IMR-90 (cell line): ENCODE measurements at regions not wholly inside any gene's neighbourhood (a gene's known extent, or its start where the extent isn't known, plus 50 kb on each side); places are given as distances from the start of the nearest gene placed in this dataset.
"Not testable (repeated sequence)": the region's sequence is repeated elsewhere in the genome, so short reads cannot be mapped to it uniquely, and the experiment has no call there.

Experiments
- ATAC-seq: fragments of 200-7000 bp; cut with Tn5 transposase; 2 replicates; pipeline ENCODE4 v1.9.1; 2020; ENCODE audit warnings: low read depth, mild to moderate bottlenecking, moderate library complexity
- BruUV-seq: library from RNA; stranded (reverse); fragments of 400-500 nt; replicated peaks from 2 replicates; lab custom pipeline; 2021; lab: Mats Ljungman, UMichigan
- CTCF ChIA-PET: fragments of 300-600 bp; formaldehyde crosslinking; extraction: SDS; loops from one replicate; lab custom pipeline; 2021; ENCODE audit warnings: antibody characterized with exemption; lab: Yijun Ruan, JAX
- POLR2A ChIA-PET: fragments of 300-600 bp; sonication (Branson Sonifier 250); formaldehyde crosslinking; loops from one replicate; lab custom pipeline; 2022; ENCODE audit warnings: antibody characterized with exemption; ENCODE audit not compliant: unreplicated experiment; lab: Charles Lee
- DNase-seq: peaks from one replicate; pipeline ENCODE4 v3.0.0; 2013
- H2AFZ ChIP-seq: replicated peaks from 2 replicates; pipeline ENCODE3; 2013; ENCODE audit warnings: low read length, mild to moderate bottlenecking; ENCODE audit not compliant: poor library complexity
- H2AK5ac ChIP-seq: 2 replicates; pipeline ENCODE4 v1.6.1; 2013; ENCODE audit warnings: low read depth, low read length, inconsistent platforms
- H2AK9ac ChIP-seq: replicated peaks from 2 replicates; pipeline ENCODE3; 2013; ENCODE audit warnings: mild to moderate bottlenecking, low read depth, low read length, moderate library complexity; ENCODE audit not compliant: poor library complexity
- H2BK120ac ChIP-seq: 2 replicates; pipeline ENCODE4 v1.6.1; 2013; ENCODE audit warnings: low read depth, low read length, inconsistent platforms
- H2BK15ac ChIP-seq: 3 replicates; pipeline ENCODE4 v1.6.1; 2013; ENCODE audit warnings: low read depth, low read length, inconsistent platforms
- H2BK20ac ChIP-seq: 2 replicates; pipeline ENCODE4 v1.6.1; 2013; ENCODE audit warnings: low read depth, mild to moderate bottlenecking, inconsistent platforms, low read length, moderate library complexity
- H2BK5ac ChIP-seq: 2 replicates; pipeline ENCODE4 v1.6.1; 2013; ENCODE audit warnings: mild to moderate bottlenecking, low read depth, low read length, inconsistent platforms; ENCODE audit not compliant: poor library complexity, severe bottlenecking
- H3K14ac ChIP-seq: replicated peaks from 2 replicates; pipeline ENCODE4 v1.6.1; 2013; ENCODE audit warnings: low read depth, low read length, inconsistent platforms
- H3K18ac ChIP-seq: 2 replicates; pipeline ENCODE4 v1.6.1; 2013; ENCODE audit warnings: low read depth, low read length, control low read depth
- H3K23ac ChIP-seq: 2 replicates; pipeline ENCODE4 v1.6.1; 2013; ENCODE audit warnings: low read depth, low read length, inconsistent platforms
- H3K27ac ChIP-seq: 2 replicates; pipeline ENCODE4 v1.5.1; 2013; ENCODE audit warnings: mild to moderate bottlenecking, control low read depth, low read length; ENCODE audit not compliant: insufficient read depth
- H3K27me3 ChIP-seq: 2 replicates; pipeline ENCODE4 v1.6.1; 2013; ENCODE audit warnings: low read length; ENCODE audit not compliant: control insufficient read depth, insufficient read depth
- H3K36me3 ChIP-seq: 2 replicates; pipeline ENCODE4 v1.6.1; 2013; ENCODE audit warnings: low read length, mixed read lengths; ENCODE audit not compliant: control insufficient read depth, insufficient read depth
- H3K4ac ChIP-seq: 2 replicates; pipeline ENCODE4 v1.6.1; 2013; ENCODE audit warnings: low read depth, low read length, inconsistent platforms
- H3K4me1 ChIP-seq: 2 replicates; pipeline ENCODE4 v1.6.1; 2013; ENCODE audit warnings: low read length, mixed read lengths; ENCODE audit not compliant: control insufficient read depth, insufficient read depth
- H3K4me2 ChIP-seq: 2 replicates; pipeline ENCODE4 v1.6.1; 2013; ENCODE audit warnings: low read depth, mild to moderate bottlenecking, control low read depth, low read length, moderate library complexity
- H3K4me3 ChIP-seq: 2 replicates; pipeline ENCODE4 v1.5.1; 2013; ENCODE audit warnings: low read depth, mild to moderate bottlenecking, control low read depth, low read length, moderate library complexity; ENCODE audit not compliant: insufficient read depth
- H3K56ac ChIP-seq: 2 replicates; pipeline ENCODE4 v1.6.1; 2013; ENCODE audit warnings: low read length, inconsistent platforms; ENCODE audit not compliant: insufficient read depth; ENCODE audit errors: extremely low read depth
- H3K79me1 ChIP-seq, 2 experiments: 2 replicates each; pipeline ENCODE4 v1.6.1; 2013; ENCODE audit warnings: low read length in 2 of 2, inconsistent platforms in 1 of 2, low read depth in 1 of 2
- H3K9ac ChIP-seq: 2 replicates; pipeline ENCODE4 v1.6.1; 2013; ENCODE audit warnings: low read depth, low read length, control low read depth
- H3K9me1 ChIP-seq: 2 replicates; pipeline ENCODE4 v1.6.1; 2013; ENCODE audit warnings: low read length, inconsistent platforms; ENCODE audit not compliant: insufficient read depth
- H3K9me3 ChIP-seq: 2 replicates; pipeline ENCODE4 v1.6.1; 2013; ENCODE audit warnings: low read length; ENCODE audit not compliant: control insufficient read depth, insufficient read depth
- H4K20me1 ChIP-seq: 2 replicates; pipeline ENCODE4 v1.6.1; 2013; ENCODE audit warnings: low read length, inconsistent platforms; ENCODE audit not compliant: insufficient read depth
- H4K5ac ChIP-seq: 2 replicates; pipeline ENCODE4 v1.6.1; 2013; ENCODE audit warnings: mild to moderate bottlenecking, low read depth, low read length, control low read depth
- H4K8ac ChIP-seq, 2 experiments: 2 replicates each; pipeline ENCODE4 v1.6.1; 2013; ENCODE audit warnings: low read depth in 2 of 2, low read length in 2 of 2, control low read depth in 1 of 2, inconsistent platforms in 1 of 2
- H4K91ac ChIP-seq: 2 replicates; pipeline ENCODE4 v1.6.1; 2013; ENCODE audit warnings: low read depth, low read length, inconsistent platforms; ENCODE audit not compliant: insufficient read depth
- WGBS, 2 experiments: methylation state at CpG; one replicate each; pipeline versions ENCODE4 v1.1.5 to v1.1.7; 2013; ENCODE audit warnings: missing lambda C conversion rate in 2 of 2; ENCODE audit not compliant: insufficient read length in 1 of 2; ENCODE audit errors: extremely low coverage in 2 of 2; 5-methylcytosine and 5-hydroxymethylcytosine counted together
- dilution Hi-C: fragments of 300-500 bp; cut with HindIII; formaldehyde crosslinking; loops from one replicate; pipeline ENCODE4 v1.14.3; 2018; ENCODE audit warnings: low sequenced_read_pairs; ENCODE audit not compliant: unreplicated experiment
- in situ Hi-C: fragments of 300-500 bp; cut with MboI; formaldehyde crosslinking; loops from 3 replicates; pipeline ENCODE4 v1.14.3; 2019; ENCODE audit warnings: low sequenced_read_pairs, inconsistent platforms, mixed read lengths
- intact Hi-C: fragments of 100-400 bp; cut with micrococcal nuclease; formaldehyde crosslinking; loops from 2 replicates; pipeline ENCODE4 v1.10.0; 2022

DNA sequence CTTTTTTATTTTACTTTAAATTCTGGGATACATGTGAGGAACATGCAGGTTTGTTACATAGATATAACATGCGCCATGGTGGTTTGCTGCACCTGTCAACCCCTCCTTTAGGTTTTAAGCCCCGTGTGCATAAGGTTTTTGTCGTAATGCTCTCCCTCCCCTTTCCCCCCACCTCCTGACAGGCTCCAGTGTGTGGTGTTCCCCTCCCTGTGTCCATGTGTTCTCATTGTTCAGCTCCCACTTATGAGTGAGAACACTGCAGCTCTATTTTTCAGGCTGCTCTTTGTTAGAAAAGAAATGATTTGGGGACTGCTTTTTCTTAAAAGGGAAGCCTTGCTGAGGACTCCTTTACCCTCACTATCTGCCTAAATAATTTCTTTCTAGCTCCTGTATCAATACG is 430.2 kb upstream of the TMEM132C start:
- H2AK9ac ChIP-seq, H4K5ac ChIP-seq, H2BK20ac ChIP-seq, in situ Hi-C loops, H3K27me3 ChIP-seq, H3K27ac ChIP-seq, dilution Hi-C loops, H3K4me3 ChIP-seq, H3K18ac ChIP-seq, H3K36me3 ChIP-seq, H3K4me1 ChIP-seq, intact Hi-C loops, H3K9ac ChIP-seq, H3K14ac ChIP-seq, H2BK120ac ChIP-seq, POLR2A ChIA-PET, H3K56ac ChIP-seq, H3K4ac ChIP-seq, H2BK5ac ChIP-seq, H2AFZ ChIP-seq, CTCF ChIA-PET, H3K9me1 ChIP-seq, H3K23ac ChIP-seq, H2BK15ac ChIP-seq, H3K79me1 ChIP-seq, H4K8ac ChIP-seq, H3K4me2 ChIP-seq, H4K20me1 ChIP-seq, H4K91ac ChIP-seq, ATAC-seq, DNase-seq, H2AK5ac ChIP-seq, BruUV-seq: not testable (repeated sequence)
- whole genome bisulfite sequencing, 2 experiments, result no CpG with 5 or more reads among the region's 4 CpGs
- H3K9me3 ChIP-seq, result peaks cover 15% of the 10 kb centered on the region
